ENCODE measurements at regions not wholly inside any gene's neighbourhood (a gene's known extent, or its start where the extent isn't known, plus 50 kb on each side); places are given as distances from the start of the nearest gene placed in this dataset.

DNA sequence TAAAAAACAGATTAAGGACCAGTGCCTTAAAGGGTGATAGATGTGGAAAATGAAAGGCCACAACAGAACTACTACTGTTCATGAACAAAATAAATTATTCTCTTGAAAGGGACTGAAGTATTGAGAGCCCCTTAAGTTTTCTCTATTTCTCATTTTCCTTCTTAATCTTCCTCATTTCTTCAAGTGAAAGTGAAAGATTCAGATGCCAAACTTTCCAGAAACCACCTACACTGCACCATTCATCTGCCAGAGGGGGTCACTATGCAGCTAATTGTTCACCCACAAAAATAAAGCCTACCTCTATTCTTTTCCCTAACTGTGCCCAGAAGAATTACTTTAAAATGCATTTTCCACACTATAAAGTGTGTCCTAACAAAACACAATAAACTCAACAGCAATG is 140.1 kb downstream of the NR4A2 start:
- peak; percentile 12 for TF ChIP-seq CTCF (IDR thresholded peaks at IDR 0.05; ENCODE audit: insufficient read depth, low read length, poor library complexity, severe bottlenecking)
- H3K4me3 ChIP-seq (ENCODE audit: low read depth, low read length): no peak overlapping the region
- DNase-seq (ENCODE audit: low read depth): no peak

DNA sequence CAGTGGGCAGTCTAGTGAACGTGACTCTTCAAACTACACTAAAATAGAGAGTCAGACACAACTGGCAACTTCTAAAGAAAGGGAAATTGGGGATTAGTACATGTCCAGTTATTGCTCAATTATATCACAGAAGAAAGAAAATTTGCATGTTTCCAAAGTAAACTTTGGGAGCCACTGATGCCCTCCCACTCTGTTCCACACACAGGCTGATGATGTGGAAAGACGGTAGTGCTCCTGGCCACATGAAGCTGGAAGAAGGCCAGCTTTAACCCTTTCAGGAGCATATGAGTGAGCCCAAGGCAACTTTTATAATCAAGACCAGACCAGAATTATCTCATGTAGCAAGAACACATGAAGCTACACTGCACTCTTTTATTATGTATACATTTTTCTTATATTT is 141.0 kb downstream of the NR4A2 start:
- Histone ChIP-seq H3K4me3 (ENCODE audit: low read depth, low read length) (no peak overlapping the region), H3K27me3 (ENCODE audit: control insufficient read depth, insufficient read depth, low read length) (no peaks in the 10 kb centered on the region), H3K36me3 (ENCODE audit: control insufficient read depth, insufficient read depth, low read length) (no peaks in the 10 kb centered on the region)
- no peak for TF ChIP-seq CTCF (IDR thresholded peaks at IDR 0.05; ENCODE audit: insufficient read depth, low read length, poor library complexity, severe bottlenecking)
- no peak for DNase-seq (ENCODE audit: low read depth)

More for the DNA sequence above, 140.1 kb downstream of the NR4A2 start:
- Histone ChIP-seq H3K27me3 (ENCODE audit: control insufficient read depth, insufficient read depth, low read length) (no peaks in the 10 kb centered on the region), H3K36me3 (ENCODE audit: control insufficient read depth, insufficient read depth, low read length) (no peaks in the 10 kb centered on the region)

DNA sequence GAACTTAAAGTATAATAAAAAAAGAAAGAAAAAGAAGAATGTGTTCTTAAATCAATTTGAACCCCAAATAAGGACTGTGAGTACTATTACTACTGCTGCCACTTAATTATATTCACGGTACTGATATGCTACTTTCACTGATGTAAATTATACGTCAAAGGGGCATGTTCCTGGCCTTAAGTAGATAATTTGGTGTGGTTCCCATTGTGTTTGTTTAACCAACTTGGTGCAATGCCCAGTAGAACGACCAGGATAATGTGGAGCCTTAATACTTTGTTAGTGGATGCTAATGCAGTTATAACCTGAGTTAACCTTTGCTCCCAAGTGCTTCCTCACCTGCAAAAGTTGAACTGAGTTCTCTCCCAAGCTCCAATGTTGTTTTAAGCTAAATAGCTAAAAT is 142.0 kb downstream of the NR4A2 start:
- H3K4me3 ChIP-seq (ENCODE audit: low read depth, low read length): no peak overlapping the region
- DNase-seq (ENCODE audit: low read depth): no peak
- no peaks in the 10 kb centered on the region for H3K27me3 ChIP-seq (ENCODE audit: control insufficient read depth, insufficient read depth, low read length)
- TF ChIP-seq CTCF (IDR thresholded peaks at IDR 0.05; ENCODE audit: insufficient read depth, low read length, poor library complexity, severe bottlenecking): no peak
- no peaks in the 10 kb centered on the region for H3K36me3 ChIP-seq (ENCODE audit: control insufficient read depth, insufficient read depth, low read length)

DNA sequence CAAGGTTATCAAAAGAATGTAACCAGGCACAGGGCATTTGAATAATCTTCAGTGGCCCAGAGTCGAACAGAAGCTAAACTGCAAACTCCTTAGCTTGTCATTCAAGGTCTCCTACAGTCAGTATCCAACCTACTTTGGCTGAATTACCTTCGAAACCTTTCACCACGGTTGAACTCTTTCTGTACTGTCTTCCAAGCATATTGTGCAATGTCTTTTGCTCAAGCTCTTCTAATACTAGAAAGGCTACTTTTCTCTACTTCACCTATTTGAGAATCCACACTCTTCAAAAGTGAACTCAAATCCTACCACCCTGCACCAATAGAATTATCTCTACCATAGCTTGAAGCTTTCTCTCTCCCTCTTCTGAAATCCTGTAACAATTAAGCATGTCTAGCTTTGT is 142.9 kb downstream of the NR4A2 start:
- H3K4me3 ChIP-seq (ENCODE audit: low read depth, low read length): no peak overlapping the region
- no peaks in the 10 kb centered on the region for H3K36me3 ChIP-seq (ENCODE audit: control insufficient read depth, insufficient read depth, low read length)
- H3K27me3 ChIP-seq (ENCODE audit: control insufficient read depth, insufficient read depth, low read length): no peaks in the 10 kb centered on the region
- DNase-seq (ENCODE audit: low read depth): no peak
- no peak for TF ChIP-seq CTCF (IDR thresholded peaks at IDR 0.05; ENCODE audit: insufficient read depth, low read length, poor library complexity, severe bottlenecking)

DNA sequence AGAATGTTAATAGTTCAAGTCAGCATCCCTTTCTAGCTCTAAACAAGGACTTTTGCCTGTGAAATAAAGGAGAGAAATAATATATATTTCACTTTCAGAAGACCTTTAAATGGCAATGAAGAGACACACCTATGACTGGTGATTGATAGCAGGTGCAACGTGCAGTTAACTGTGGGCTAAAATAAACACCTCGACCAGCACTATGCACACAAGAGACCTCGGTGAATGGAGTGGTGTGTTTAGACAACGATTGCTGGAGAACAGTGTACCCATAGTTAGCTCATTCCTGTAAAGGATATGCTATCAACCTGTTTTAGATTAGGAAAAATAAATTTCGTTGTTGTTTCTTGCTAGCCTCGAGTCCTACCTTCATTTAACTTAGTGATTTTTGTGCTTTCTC is 143.4 kb downstream of the NR4A2 start:
- no peaks in the 10 kb centered on the region for H3K36me3 ChIP-seq (ENCODE audit: control insufficient read depth, insufficient read depth, low read length)
- DNase-seq (ENCODE audit: low read depth): no peak
- no peak overlapping the region for H3K4me3 ChIP-seq (ENCODE audit: low read depth, low read length)
- no peak for TF ChIP-seq CTCF (IDR thresholded peaks at IDR 0.05; ENCODE audit: insufficient read depth, low read length, poor library complexity, severe bottlenecking)
- no peaks in the 10 kb centered on the region for H3K27me3 ChIP-seq (ENCODE audit: control insufficient read depth, insufficient read depth, low read length)

DNA sequence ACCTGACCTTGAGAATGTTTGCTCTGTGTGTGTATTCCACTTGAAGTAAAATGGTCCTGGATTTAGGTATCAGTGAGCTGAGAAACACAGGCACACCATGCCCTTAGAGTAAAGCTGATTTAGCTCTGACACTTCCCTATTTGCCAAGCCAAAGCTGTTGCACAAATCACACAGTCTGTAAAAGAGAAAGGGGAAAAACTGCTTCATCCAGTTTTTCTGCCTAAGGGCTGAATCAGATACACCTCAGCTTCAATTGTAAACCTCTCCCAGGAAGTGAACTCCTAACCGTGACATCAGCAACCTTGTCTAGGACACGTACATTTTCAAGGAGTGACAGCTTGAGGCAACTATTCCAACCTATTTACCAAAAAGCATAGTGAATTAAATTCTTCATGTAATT is 150.4 kb downstream of the NR4A2 start:
- peak; percentile 42 for DNase-seq (ENCODE audit: low read depth)
- no peak overlapping the region for H3K4me3 ChIP-seq (ENCODE audit: low read depth, low read length)
- TF ChIP-seq CTCF (IDR thresholded peaks at IDR 0.05; ENCODE audit: insufficient read depth, low read length, poor library complexity, severe bottlenecking): no peak
- no peaks in the 10 kb centered on the region for H3K36me3 ChIP-seq (ENCODE audit: control insufficient read depth, insufficient read depth, low read length)
- H3K27me3 ChIP-seq (ENCODE audit: control insufficient read depth, insufficient read depth, low read length): no peaks in the 10 kb centered on the region
